Calu3 (cell line): ENCODE measurements at regions not wholly inside any gene's neighbourhood (a gene's known extent, or its start where the extent isn't known, plus 50 kb on each side); places are given as distances from the start of the nearest gene placed in this dataset.

Experiments used
- BruUV-seq: library from RNA; stranded (reverse); fragments of 400-500 nt; replicated peaks from 2 replicates; lab custom pipeline; 2021; lab: Mats Ljungman, UMichigan
- CTCF ChIA-PET: fragments of 300-600 bp; sonication (Branson Sonifier 250); formaldehyde crosslinking; loops from one replicate; lab custom pipeline; 2022; ENCODE audit warnings: antibody characterized with exemption; lab: Charles Lee
- DNase-seq: peaks from one replicate; pipeline ENCODE4 v3.0.0; 2022
- H3K27ac Mint-ChIP-seq: one replicate; pipeline ENCODE4 v1.8.0; 2022; ENCODE audit warnings: mixed read lengths; ENCODE audit not compliant: unreplicated experiment
- H3K27me3 Mint-ChIP-seq: one replicate; pipeline ENCODE4 v1.8.0; 2022; ENCODE audit warnings: mixed read lengths; ENCODE audit not compliant: unreplicated experiment
- H3K36me3 Mint-ChIP-seq: one replicate; pipeline ENCODE4 v1.8.0; 2022; ENCODE audit warnings: mild to moderate bottlenecking, moderate library complexity, mixed read lengths; ENCODE audit not compliant: insufficient read depth, unreplicated experiment
- H3K4me1 Mint-ChIP-seq: one replicate; pipeline ENCODE4 v1.8.0; 2022; ENCODE audit warnings: mild to moderate bottlenecking, low read depth, mixed read lengths; ENCODE audit not compliant: unreplicated experiment
- H3K4me3 Mint-ChIP-seq: one replicate; pipeline ENCODE4 v1.8.0; 2022; ENCODE audit warnings: mild to moderate bottlenecking, low read depth, moderate library complexity, mixed read lengths; ENCODE audit not compliant: unreplicated experiment
- H3K9me3 Mint-ChIP-seq: one replicate; pipeline ENCODE4 v1.8.0; 2022; ENCODE audit warnings: low read depth, mixed read lengths; ENCODE audit not compliant: unreplicated experiment
- CTCF ChIP-seq: fragments of 200-600 bp; IDR thresholded peaks from one replicate; pipeline ENCODE4 v1.8.0; 2022; ENCODE audit warnings: antibody characterized with exemption; ENCODE audit not compliant: unreplicated experiment
- intact Hi-C: fragments of 100-400 bp; cut with micrococcal nuclease; formaldehyde crosslinking; loops from one replicate; pipeline ENCODE4 v1.10.0; 2022; ENCODE audit not compliant: unreplicated experiment

- CTCF ChIA-PET = no interaction called here
- Mint-ChIP-seq H3K27me3 (no peaks in the 10 kb centered on the region), H3K36me3 (no peaks in the 10 kb centered on the region), H3K4me3 (no peak overlapping the region), H3K4me1 (no peaks in the 10 kb centered on the region), H3K27ac (no peak overlapping the region), H3K9me3 (peaks cover 13% of the 10 kb centered on the region)
- TF ChIP-seq CTCF = no peak
- DNase-seq = no peak
- BruUV-seq = no TSS peak
- intact Hi-C loops = no loop called here
These were observed 652.7 kb downstream of the DCDC2C start for GRCh38 chr2:4356109-4356508.

- DNase-seq = no peak
- no TSS peak for BruUV-seq
- no peak for TF ChIP-seq CTCF
- no peaks in the 10 kb centered on the region for H3K4me1 Mint-ChIP-seq
- H3K27me3 Mint-ChIP-seq = no peaks in the 10 kb centered on the region
- intact Hi-C loops = no loop called here
- no peaks in the 10 kb centered on the region for H3K36me3 Mint-ChIP-seq
- peaks cover 13% of the 10 kb centered on the region for H3K9me3 Mint-ChIP-seq
- CTCF ChIA-PET = no interaction called here
- H3K4me3 Mint-ChIP-seq = no peak overlapping the region
- no peak overlapping the region for H3K27ac Mint-ChIP-seq
These were observed 653.2 kb downstream of the DCDC2C start for GRCh38 chr2:4356541-4356940.

GRCh38 chr2:4357121-4357520 is 653.7 kb downstream of the DCDC2C start:
- Mint-ChIP-seq H3K27ac (no peak overlapping the region), H3K27me3 (no peaks in the 10 kb centered on the region), H3K4me1 (no peaks in the 10 kb centered on the region), H3K36me3 (no peaks in the 10 kb centered on the region), H3K4me3 (no peak overlapping the region), H3K9me3 (peaks cover 10% of the 10 kb centered on the region)
- BruUV-seq = no TSS peak
- intact Hi-C loops = no loop called here
- no peak for TF ChIP-seq CTCF
- DNase-seq = no peak
- CTCF ChIA-PET = no interaction called here

- intact Hi-C loops = no loop called here
- Mint-ChIP-seq H3K36me3 (no peaks in the 10 kb centered on the region), H3K27me3 (no peaks in the 10 kb centered on the region), H3K4me1 (no peaks in the 10 kb centered on the region), H3K27ac (no peak overlapping the region), H3K9me3 (peaks cover 13% of the 10 kb centered on the region), H3K4me3 (no peak overlapping the region)
- CTCF ChIA-PET = no interaction called here
- no peak for TF ChIP-seq CTCF
- BruUV-seq = no TSS peak
- no peak for DNase-seq
These were observed 655.5 kb downstream of the DCDC2C start for GRCh38 chr2:4358837-4359236.
